Ovary (tissue), 7 donors: ENCODE measurements at regions not wholly inside any gene's neighbourhood (a gene's known extent, or its start where the extent isn't known, plus 50 kb on each side); places are given as distances from the start of the nearest gene placed in this dataset.

Experiments
- DNase-seq, 5 donors: peaks; one replicate each; pipeline ENCODE4 v3.0.0-alpha.2; 2019 to 2020
- H3K27ac ChIP-seq, 2 donors: fragments of 200-600 bp; one replicate each; pipeline versions ENCODE4 v1.5.1 to v1.8.0; 2019 to 2022
- H3K27me3 ChIP-seq: fragments of 200-600 bp; one replicate; pipeline ENCODE4 v1.8.0; 2022
- H3K36me3 ChIP-seq: fragments of 200-600 bp; sonication (generic); one replicate; pipeline ENCODE4 v1.5.1; 2019
- H3K4me1 ChIP-seq: one replicate; pipeline ENCODE4 v1.8.1; 2013; ENCODE audit warnings: mild to moderate bottlenecking, moderate library complexity; ENCODE audit not compliant: insufficient read depth
- H3K4me3 ChIP-seq: fragments of 200-600 bp; sonication (generic); one replicate; pipeline ENCODE4 v1.5.1; 2017
- H3K9me3 ChIP-seq, 2 donors: fragments of 200-600 bp in 1 of 2; sonication (generic) in 1 of 2; one replicate each; pipeline versions ENCODE4 v1.5.1 to v1.8.1; 2013 to 2019; ENCODE audit warnings: mild to moderate bottlenecking in 1 of 2, moderate library complexity in 1 of 2
- EP300 ChIP-seq: sonication (generic); formaldehyde crosslinking; IDR thresholded peaks from one replicate; pipeline ENCODE4 v1.6.1; 2017; ENCODE audit warnings: antibody characterized with exemption
- POLR2A ChIP-seq: fragments of 450-650 bp; IDR thresholded peaks from one replicate; pipeline ENCODE4 v1.6.1; 2017; ENCODE audit warnings: antibody characterized with exemption, mild to moderate bottlenecking, moderate library complexity
- WGBS, 3 donors: extraction: QIAGEN DNeasy Blood & Tissue Kit in 1 of 3; methylation state at CpG; one replicate each; pipeline versions ENCODE4 v1.1.5 to v1.1.7; 2013 to 2017; 5-methylcytosine and 5-hydroxymethylcytosine counted together
- intact Hi-C, 4 donors: fragments of 100-400 bp; cut with DNase I; formaldehyde crosslinking; loops; one replicate each; pipeline versions ENCODE4 v1.11.0 to v1.15.1; 2022 to 2023
- TF ChIP-seq, protein P1 (sequence below), 3 donors: fragments of 450-650 bp in 2 of 3; fragments of 200-600 bp in 1 of 3; IDR thresholded peaks; one replicate each; pipeline versions ENCODE4 v1.5.1 to v1.8.0; 2016 to 2022; ENCODE audit warnings: antibody characterized with exemption in 3 of 3, mild to moderate bottlenecking in 1 of 3
- donor health status: DM: no; HTN: no; CAD: no; lungs with moderate emphysema.
- donor health status: DM: no; HTN: no; CAD: no.
- donor health status: Bipolar disorder and iron deficiency.
- donor health status: DM: no; HTN: no; CAD: no.
- donor health status: DM: yes; HTN: yes; CAD: no.

DNA sequence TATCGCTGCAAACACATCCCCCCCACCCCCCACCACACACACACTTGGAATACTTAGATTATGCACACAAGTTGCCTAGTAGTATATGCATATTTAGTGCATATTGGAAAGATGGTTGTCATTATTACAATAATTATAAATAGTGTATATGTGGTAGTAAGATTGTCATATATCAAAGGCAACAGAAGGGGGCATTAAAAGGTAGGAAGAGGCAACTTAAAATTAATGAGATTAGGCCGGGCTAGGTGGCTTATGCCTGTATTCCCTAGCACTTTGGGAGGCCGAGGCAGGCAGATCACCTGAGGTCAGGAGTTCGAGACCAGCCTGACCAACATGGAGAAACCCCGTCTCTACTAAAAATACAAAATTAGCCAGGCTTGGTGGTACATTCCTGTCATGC lies 52.1 kb downstream of the GSC start:
- intact Hi-C loops = no loop called here
- H3K36me3 ChIP-seq = no peaks in the 10 kb centered on the region
- H3K27me3 ChIP-seq = no peaks in the 10 kb centered on the region
- H3K9me3 ChIP-seq = no peaks in the 10 kb centered on the region
- no peak for DNase-seq
- H3K27ac ChIP-seq = no peak overlapping the region
- no peak overlapping the region for H3K4me3 ChIP-seq
- H3K4me1 ChIP-seq = no peaks in the 10 kb centered on the region
- TF ChIP-seq, protein P1, sequence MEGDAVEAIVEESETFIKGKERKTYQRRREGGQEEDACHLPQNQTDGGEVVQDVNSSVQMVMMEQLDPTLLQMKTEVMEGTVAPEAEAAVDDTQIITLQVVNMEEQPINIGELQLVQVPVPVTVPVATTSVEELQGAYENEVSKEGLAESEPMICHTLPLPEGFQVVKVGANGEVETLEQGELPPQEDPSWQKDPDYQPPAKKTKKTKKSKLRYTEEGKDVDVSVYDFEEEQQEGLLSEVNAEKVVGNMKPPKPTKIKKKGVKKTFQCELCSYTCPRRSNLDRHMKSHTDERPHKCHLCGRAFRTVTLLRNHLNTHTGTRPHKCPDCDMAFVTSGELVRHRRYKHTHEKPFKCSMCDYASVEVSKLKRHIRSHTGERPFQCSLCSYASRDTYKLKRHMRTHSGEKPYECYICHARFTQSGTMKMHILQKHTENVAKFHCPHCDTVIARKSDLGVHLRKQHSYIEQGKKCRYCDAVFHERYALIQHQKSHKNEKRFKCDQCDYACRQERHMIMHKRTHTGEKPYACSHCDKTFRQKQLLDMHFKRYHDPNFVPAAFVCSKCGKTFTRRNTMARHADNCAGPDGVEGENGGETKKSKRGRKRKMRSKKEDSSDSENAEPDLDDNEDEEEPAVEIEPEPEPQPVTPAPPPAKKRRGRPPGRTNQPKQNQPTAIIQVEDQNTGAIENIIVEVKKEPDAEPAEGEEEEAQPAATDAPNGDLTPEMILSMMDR (IDR thresholded peaks at IDR 0.05) = no peak
- TF ChIP-seq POLR2A (no peak), EP300 (no peak)
- WGBS, 3 donors = 70 to 80% (median 75%) methylated on average over 5 of the region's 5 CpGs

DNA sequence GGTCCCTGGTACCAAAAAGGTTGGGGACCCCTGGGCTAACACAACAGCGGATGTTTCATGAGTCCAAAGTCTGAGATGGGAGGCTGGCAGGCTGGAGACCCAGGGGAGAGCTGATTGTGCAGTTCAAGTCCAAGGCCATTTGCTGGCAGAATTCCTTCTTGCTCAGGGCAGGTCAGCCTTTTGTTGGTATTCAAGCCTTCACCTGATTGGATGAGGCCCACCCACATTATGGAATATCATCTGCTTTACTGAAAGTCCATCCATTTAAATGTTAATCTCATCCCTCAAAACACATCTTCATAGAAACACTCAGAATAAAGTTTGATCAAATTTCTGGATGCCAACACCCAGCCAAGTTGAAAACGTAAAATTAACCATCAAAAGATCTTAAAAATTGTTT lies 52.9 kb downstream of the GSC start:
- no peak for DNase-seq
- TF ChIP-seq POLR2A (no peak), EP300 (no peak)
- TF ChIP-seq, protein P1 (IDR thresholded peaks at IDR 0.05) = no peak
- no peaks in the 10 kb centered on the region for H3K27me3 ChIP-seq
- intact Hi-C loops = no loop called here
- H3K36me3 ChIP-seq = no peaks in the 10 kb centered on the region
- no peak overlapping the region for H3K27ac ChIP-seq
- 86 to 95% (median 93%) methylated on average over 2 of the region's 2 CpGs for WGBS, 3 donors
- no peak overlapping the region for H3K4me3 ChIP-seq
- H3K4me1 ChIP-seq = no peaks in the 10 kb centered on the region
- H3K9me3 ChIP-seq = no peaks in the 10 kb centered on the region

DNA sequence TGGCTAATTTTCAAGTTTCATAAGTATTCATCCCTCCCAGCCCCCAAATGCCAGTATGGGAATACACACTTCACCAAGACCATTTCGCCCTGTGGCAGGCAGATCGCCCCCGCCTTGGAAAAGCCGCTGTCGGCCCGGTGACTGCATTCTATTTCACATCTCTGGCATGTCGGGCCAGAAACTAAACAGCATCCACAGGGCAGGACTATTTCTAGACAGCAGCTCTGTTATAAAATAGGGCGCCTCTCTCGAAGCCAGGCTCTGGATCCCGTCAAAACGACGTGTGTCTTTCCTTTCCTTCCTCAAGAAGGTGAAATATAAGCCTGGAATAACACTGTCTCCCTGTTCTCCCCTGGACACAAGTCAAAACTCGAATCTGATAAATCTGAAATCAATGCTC lies 56.8 kb downstream of the GSC start:
- H3K27me3 ChIP-seq = no peaks in the 10 kb centered on the region
- H3K9me3 ChIP-seq = peaks cover 0 to 2% of the 10 kb centered on the region in 2 donors
- TF ChIP-seq EP300 = no peak
- TF ChIP-seq, protein P1 (IDR thresholded peaks at IDR 0.05) = no peak
- no peak for TF ChIP-seq POLR2A
- intact Hi-C loops = no loop called here
- 34 to 51% (median 35%) methylated on average over 13 of the region's 13 CpGs for WGBS, 3 donors
- H3K27ac ChIP-seq = no peak overlapping the region
- H3K4me1 ChIP-seq = no peaks in the 10 kb centered on the region
- no peaks in the 10 kb centered on the region for H3K36me3 ChIP-seq
- no peak overlapping the region for H3K4me3 ChIP-seq
- no peak for DNase-seq

DNA sequence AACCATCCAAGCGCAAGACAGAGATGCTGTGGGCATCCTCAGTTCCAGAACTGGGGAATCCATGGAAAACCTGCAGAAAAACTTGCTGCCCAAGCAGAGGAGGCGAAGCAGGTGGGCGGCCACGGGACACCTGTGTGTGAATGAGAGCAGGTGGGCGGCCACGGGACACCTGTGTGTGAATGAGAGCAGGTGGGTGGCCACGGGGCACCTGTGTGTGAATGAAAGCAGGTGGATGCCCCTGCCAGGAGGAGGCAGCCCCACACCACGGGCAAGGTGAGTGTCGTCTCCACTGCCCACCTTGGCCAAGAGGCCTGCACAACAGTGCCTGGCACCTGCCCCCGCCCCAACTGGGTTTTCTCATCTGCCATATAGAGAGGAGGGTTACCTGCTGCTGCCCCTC lies 59.2 kb downstream of the GSC start:
- no peaks in the 10 kb centered on the region for H3K27me3 ChIP-seq
- H3K27ac ChIP-seq = no peak overlapping the region
- H3K4me1 ChIP-seq = no peaks in the 10 kb centered on the region
- intact Hi-C loops = no loop called here
- 81 to 94% (median 87%) methylated on average over 10 of the region's 10 CpGs for WGBS, 3 donors
- peaks cover 0 to 2% of the 10 kb centered on the region in 2 donors for H3K9me3 ChIP-seq
- TF ChIP-seq POLR2A (no peak), EP300 (no peak)
- TF ChIP-seq, protein P1 (IDR thresholded peaks at IDR 0.05) = no peak
- H3K4me3 ChIP-seq = no peak overlapping the region
- no peaks in the 10 kb centered on the region for H3K36me3 ChIP-seq
- DNase-seq = no peak

DNA sequence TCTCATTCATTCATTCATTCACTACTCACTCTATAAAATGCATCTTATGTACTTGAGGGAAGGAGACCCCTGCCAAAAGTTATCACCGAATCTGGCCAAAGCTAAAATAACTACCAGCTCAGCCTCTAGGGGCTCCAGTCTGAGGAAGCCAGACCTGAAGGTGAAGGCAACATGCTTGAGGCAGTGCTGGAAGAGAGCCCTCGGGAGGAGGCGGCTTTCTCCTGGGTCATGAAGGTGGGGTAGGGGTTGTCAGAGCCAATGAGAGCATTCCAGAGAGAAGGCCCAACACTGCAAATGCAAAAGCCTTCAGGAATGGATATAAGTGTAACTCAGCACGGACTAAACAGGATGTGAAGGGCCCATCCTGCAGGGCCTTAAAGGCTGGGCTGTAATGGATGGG lies 62.4 kb downstream of the GSC start:
- Histone ChIP-seq H3K4me1 (no peaks in the 10 kb centered on the region), H3K9me3 (peaks cover 0 to 2% of the 10 kb centered on the region in 2 donors), H3K27me3 (no peaks in the 10 kb centered on the region), H3K36me3 (no peaks in the 10 kb centered on the region), H3K4me3 (no peak overlapping the region), H3K27ac (no peak overlapping the region)
- 37 to 46% (median 42%) methylated on average over 4 of the region's 4 CpGs for WGBS, 3 donors
- no peak for DNase-seq
- no peak for TF ChIP-seq POLR2A
- intact Hi-C loops = no loop called here
